ENCODE measurements at regions not wholly inside any gene's neighbourhood (a gene's known extent, or its start where the extent isn't known, plus 50 kb on each side); places are given as distances from the start of the nearest gene placed in this dataset.
"Not testable (repeated sequence)": the region's sequence is repeated elsewhere in the genome, so short reads cannot be mapped to it uniquely, and the experiment has no call there.

DNA sequence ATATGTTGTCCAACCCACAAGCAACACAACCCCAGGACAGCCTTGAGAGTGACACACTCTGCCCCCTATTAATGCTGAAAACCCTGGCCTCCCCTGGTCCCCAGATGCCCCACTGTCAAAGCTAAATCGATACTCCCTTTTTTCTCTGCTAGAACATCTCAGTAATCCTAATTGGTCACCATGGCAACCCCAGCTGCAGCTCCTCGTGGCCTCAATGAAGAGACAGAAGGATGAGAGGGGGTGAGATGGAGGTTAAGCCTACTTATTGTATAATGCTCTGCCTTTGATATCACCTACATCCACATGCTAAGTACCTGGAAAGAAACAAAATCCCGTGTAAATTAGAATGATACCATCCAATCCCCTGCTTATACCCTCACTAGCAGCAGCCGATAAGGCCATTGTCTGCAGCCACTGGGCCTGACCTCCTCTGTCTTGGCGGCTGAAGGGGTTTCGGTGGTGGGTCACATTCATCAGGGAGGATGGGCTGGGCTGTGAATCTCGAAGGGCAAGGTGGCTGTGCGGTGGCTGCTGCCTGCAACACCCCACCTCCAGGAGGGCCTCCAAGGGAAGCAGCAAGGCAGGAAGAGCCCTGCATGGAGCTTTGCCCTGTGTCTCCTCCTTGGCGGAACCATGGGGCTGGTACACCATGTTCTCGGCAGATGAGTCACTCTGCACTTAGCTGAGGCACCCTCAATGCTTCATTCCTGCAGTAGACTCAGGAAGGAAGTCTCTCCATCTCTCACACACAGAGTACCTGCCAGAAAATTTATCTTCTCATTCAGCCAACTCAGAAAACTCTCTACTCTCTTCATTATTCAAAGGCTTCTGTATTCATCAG lies 399.5 kb downstream of the BUD13 start:
- DNase-seq: no peak

DNA sequence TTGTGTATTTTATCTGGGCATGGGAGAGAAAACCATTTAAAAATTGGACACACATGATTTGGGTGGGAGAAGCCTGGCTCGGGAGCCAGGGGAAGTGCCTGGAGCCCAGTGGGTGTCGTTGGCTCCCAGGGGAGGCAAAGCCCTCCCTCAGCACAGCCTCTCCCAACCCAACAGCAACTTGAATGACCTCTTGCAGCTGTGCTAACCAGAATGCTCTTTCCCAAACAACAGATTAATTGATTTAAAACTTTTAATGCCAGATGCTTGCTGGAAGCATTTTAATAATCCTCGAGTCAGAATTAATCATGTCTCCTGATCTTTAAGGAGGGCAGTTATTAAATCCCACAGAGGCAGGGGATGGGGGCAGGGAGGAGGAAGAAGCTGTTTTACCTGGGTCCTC lies 401.6 kb downstream of the BUD13 start:
- no peak for DNase-seq

DNA sequence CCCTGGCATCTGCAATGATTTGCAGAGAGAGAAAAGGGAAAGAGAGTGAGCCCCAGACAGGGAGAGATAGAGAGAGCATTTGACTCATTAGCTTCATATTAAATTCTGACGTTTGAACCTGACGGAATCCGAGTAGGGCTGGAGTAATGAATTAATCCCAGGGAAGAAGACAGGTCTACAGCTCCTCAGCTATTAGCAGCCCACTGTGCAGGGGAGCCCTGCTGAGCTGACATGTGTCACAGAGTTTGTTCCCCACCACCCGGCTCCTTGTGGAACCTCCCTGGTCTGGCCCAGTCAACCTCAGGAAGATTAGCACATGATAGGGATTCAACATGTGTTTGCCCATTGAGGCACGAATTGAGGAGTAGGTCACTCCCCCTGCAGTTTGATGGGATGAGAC lies 404.0 kb downstream of the BUD13 start:
- DNase-seq: no peak

- DNase-seq: no peak
These were observed 405.7 kb downstream of the BUD13 start for GRCh38 chr11:116366980-116367645.

GRCh38 chr11:116366451-116366850 lies 406.3 kb downstream of the BUD13 start:
- DNase-seq: no peak

DNA sequence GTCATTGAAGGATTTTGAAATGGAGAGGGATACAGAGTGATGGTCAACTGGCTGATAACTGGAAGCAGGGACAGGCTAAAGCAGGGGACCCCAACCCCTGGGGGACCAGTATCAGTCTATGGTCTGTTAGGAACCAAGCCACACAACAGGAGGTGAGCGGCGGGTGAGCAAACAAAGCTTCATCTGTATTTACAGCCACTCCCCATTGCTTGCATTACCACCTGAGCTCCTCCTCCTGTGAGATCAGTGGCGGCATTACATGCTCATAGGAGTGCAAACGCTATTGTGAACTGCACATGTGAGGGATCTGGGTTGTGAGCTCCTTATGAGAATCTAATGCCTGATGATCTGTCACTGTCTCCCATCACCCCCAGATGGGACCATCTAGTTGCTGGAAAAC lies 407.9 kb downstream of the BUD13 start:
- not testable (repeated sequence) for DNase-seq

DNA sequence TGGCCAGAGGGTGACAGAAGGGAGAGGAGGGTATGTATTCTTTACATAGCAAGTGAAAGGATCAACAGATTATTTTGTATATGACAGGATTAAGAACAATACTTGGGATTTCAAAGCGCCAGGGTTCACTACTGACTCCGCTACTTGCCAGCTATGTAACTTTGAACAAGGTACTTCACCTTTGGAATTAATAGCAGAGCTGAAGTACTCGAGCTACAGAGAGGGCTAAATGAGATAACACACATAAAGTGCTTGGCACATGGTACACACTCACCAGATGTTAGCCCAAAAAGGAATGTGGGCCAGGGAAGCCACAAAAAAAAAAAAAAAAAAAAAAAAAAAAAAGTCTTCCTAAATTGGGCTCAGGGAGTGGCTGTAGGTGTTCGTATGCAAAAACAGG lies 408.4 kb downstream of the BUD13 start:
- no peak for DNase-seq

DNA sequence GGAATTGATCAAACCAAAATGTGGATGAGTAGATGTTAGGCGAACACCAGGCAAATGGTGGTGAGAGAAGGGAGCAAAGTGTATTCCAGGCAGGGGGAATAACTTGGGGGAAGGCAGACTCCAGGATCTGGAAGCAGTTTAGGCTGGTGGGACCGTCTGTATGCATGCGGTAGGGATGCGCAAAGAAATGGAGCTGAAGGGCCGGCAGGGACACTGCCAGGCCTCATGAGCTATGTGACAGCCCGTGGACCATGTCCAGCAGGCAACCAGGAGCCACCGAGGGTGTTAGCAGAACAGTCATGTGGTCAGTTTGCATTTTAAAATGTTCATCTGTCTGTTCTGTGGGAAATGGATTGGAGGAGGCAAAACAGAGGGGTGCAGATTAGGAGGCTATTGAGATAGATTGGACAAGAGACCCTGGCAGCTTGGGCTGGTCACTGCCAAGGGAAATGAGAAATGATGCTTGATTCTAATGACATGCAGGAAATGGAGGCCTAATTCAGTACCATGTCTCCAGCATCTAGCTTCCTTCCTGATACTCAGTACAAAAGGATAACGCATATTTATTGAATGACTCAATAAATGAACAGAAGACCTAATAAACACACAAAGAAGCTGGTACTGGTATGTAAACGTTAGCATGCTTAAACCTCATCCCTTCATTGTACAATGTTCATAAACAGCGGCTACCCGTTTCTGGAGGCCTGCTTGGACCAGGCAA lies 412.4 kb downstream of the BUD13 start:
- no peak for DNase-seq

GRCh38 chr11:116357784-116358544 lies 414.8 kb downstream of the BUD13 start:
- DNase-seq: peak; percentile 34

- DNase-seq: no peak
These were observed 416.3 kb downstream of the BUD13 start for GRCh38 chr11:116356451-116356850.

DNA sequence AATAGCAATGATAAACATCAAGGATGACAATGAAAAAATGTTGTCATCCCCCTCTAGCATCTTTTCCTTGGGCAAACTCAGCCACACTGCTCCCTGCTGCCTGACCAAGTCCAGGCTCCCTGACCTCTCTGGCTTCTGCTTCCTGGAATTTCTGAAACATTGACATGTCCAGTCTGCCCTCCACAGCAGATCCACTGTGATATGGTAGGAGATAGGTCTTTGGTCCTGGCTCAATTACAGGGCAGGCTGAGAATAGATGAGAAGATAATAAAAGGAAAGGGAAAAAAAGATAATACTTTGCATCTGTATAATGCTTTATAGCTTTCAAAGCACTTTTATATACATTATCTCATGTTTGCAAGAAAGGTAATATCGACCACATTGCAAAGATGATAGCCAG lies 417.7 kb downstream of the BUD13 start:
- no peak for DNase-seq

DNA sequence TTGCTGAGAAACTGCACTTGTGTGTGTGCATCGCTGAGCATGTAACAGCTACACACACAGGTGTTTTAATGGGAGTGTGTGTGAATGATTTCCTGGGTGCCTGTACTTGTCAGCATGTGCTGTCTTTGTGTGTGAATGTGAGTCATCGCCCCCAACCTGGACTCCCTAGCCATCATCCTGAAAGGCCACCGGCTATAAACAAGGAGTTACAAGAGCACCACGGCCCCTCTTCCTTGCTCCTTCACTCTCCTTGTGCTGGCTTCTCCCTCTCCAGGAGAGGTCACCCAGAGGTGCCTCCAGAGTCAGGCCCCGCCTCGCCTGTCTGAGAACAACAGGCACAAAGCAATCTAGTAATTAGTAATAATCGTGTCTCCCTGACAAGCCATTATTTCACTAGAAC lies 419.2 kb downstream of the BUD13 start:
- no peak for DNase-seq

DNA sequence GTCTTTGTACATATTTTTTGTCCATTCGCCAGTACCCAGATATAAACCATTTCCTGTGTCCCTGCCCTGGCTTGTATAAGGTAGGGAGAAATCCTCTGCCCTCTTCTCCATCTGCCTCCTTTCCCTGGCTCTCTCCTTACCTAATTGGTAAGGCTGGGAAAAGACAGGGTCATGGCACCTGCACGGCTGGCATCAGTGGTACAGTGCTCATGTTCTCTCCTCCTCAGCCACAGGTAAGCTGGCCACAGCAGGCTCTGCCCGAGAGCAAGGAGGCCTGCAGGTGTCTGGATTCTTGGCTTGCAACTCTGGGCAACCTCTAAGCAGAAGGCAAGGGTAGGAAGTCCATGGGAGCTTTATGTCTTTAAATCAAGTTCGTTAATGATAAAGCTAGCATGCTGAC lies 419.9 kb downstream of the BUD13 start:
- no peak for DNase-seq

GRCh38 chr11:116348226-116348625 lies 424.6 kb downstream of the BUD13 start:
- DNase-seq: no peak

- DNase-seq: no peak
These were observed 427.2 kb downstream of the BUD13 start for GRCh38 chr11:116345575-116345974.

DNA sequence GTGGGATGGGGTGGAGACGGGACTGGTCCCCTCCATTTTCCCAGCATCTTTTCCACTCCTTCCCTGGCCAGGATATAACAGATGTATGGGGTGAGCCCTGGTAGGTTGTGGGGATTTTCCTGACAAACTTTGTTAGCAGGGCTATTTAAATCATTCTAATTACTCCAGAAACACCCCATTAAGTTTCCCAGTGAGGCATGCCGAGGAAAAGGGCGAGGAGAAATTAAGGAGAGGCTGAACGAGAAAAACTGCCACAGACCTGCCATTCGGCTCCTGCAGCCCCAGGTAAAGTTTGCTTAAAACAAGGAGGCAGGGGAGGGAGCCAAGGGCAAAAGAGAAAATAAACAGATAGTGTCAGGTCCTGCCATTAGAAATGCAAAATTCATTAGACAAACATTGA lies 428.2 kb downstream of the BUD13 start:
- DNase-seq: peak; percentile 61

- no peak for DNase-seq
These were observed 429.5 kb downstream of the BUD13 start for GRCh38 chr11:116343270-116343669.

- DNase-seq: no peak
These were observed 430.6 kb downstream of the BUD13 start for GRCh38 chr11:116342148-116342547.

DNA sequence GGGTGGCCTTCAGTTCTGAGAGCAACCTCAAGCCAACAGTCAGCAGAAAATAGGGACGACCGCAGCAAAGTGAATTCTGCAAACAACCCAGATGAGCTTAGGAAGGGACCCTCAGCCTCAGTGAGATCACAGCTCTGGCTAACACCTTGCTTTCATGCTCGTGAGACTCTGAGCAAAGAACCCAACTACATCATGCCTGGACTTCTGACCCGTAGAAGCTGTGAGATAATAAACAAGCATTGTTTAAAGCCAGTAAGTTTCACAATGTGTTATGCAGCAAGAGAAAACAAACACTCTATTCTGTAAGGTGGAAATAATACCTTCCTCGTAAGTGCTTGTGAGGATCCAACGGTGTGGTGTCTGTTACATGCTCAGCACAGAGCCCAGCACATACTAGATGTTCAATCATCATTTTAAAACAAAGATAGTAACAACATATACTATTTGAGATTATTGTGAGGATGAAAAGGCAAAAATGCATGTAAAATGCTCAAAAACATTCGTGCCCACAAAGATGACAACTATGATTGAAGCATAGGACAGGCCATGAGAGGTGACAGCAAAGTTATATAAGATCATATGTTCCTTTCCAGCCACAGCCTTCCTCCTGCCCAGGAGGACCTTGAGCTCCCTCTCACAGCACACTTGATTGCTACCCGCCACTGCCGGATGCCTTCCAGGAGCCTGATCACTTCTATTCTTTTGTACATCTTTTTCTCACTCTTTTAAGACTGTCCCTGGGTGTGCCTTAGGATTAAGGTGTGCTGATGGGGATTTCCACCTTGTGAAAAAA lies 433.3 kb downstream of the BUD13 start:
- DNase-seq: no peak

- DNase-seq: not testable (repeated sequence)
These were observed 434.3 kb downstream of the BUD13 start for GRCh38 chr11:116338500-116338899.

GRCh38 chr11:116336540-116336939 lies 436.2 kb downstream of the BUD13 start:
- no peak for DNase-seq
